SH-SY5Y (cell line): ENCODE measurements at regions not wholly inside any gene's neighbourhood (a gene's known extent, or its start where the extent isn't known, plus 50 kb on each side); places are given as distances from the start of the nearest gene placed in this dataset.

Source experiments
- GATA2 ChIP-seq: IDR thresholded peaks from 2 replicates; pipeline ENCODE4 v1.6.1; 2011; ENCODE audit warnings: mild to moderate bottlenecking, low read depth, low read length
- GATA3 ChIP-seq: IDR thresholded peaks from 2 replicates; pipeline ENCODE4 v1.6.1; 2011; ENCODE audit warnings: low read depth, mild to moderate bottlenecking, low read length, moderate library complexity

DNA sequence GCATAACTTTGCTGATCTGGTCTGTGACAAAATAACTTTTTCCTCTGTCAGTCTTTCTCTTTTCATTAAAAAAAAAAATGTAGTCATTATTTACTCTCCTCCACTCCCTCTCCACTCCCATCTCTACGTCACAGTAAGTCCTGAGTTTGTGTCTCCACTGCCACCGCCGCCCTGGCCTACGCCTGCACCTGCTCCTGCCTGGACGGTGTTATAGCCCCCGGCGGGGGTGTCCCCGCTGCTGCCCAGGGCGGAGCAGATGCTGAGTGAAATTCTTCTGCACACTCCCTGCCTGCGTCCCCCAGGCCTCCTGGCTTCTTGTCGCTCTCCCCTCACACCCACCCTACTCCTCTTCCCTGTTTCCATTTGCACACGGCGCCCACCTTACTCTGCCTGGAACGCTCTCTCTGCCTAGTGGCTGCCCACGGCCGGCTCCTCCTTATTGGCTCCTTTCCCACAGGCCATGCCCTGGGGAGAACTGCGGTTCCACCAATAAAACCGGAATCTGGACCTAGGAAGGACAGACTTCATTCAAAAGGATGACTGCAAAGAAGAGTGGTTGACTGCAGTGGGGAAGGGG lies 55.2 kb upstream of the C1orf174 start:
- TF ChIP-seq GATA2 (no peak), GATA3 (no peak)
